GM18505 (cell line): ENCODE measurements at regions not wholly inside any gene's neighbourhood (a gene's known extent, or its start where the extent isn't known, plus 50 kb on each side); places are given as distances from the start of the nearest gene placed in this dataset.

Experiments
- ATAC-seq: cut with Tn5 transposase; IDR thresholded peaks from one replicate; pipeline ENCODE4 v1.9.1; 2021; ENCODE audit not compliant: unreplicated experiment
- POLR2A ChIP-seq: IDR thresholded peaks from 4 replicates; pipeline ENCODE4 v1.6.1; 2011; ENCODE audit warnings: borderline replicate concordance; ENCODE audit not compliant: insufficient read depth, insufficient read length; ENCODE audit errors: extremely low read depth

- no peak for ATAC-seq
- TF ChIP-seq POLR2A, result no peak
Observed at GRCh38 chr9:81384911-81385310, 304.4 kb downstream of the TLE1 start.

DNA sequence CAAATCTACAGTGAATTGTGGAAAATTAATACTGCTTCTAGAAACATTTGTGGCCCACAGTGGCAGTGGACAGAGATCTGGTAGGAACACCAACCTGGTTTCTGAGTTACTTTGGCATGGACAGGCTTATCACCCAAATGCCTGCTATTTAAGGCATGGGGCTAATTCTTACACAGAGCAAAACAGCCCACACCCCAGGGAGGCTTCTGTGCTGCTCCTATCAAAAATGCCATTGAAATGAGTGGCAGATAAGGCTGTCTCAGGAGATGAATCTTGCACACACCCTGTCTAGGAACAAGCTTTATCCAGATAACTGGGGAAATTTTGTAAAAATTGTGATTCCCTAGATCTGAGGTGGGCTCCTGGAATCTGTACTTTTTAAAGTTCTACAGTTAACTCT, 307.1 kb downstream of the TLE1 start:
- TF ChIP-seq POLR2A, result no peak
- ATAC-seq, result no peak

DNA sequence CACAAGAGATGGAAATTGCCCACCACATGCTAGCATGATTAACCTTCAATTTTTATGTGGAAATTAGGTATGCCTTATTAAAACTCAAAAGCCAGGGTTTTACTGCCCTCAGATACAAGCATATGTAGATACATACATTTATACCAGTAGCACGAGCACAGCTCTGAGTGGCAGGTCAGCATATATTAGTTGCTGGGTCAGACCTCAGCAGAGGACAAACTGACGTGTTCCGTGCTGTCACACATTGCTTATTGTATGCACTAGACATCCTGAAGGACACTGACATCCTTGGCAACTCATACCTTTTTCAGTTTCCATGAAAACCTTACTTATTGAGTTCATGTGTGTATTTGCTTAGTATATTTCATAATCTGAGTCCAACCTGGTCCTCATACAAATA, 307.7 kb downstream of the TLE1 start:
- TF ChIP-seq POLR2A, result no peak
- ATAC-seq, result no peak

- no peak for ATAC-seq
- TF ChIP-seq POLR2A, result no peak
Observed at GRCh38 chr9:81380504-81381359, 308.6 kb downstream of the TLE1 start.

GRCh38 chr9:81379655-81380054, 309.7 kb downstream of the TLE1 start:
- TF ChIP-seq POLR2A, result no peak

GRCh38 chr9:81377921-81378320, 311.4 kb downstream of the TLE1 start:
- TF ChIP-seq POLR2A, result no peak
- ATAC-seq, result no peak

More at GRCh38 chr9:81379655-81380054, 309.7 kb downstream of the TLE1 start:
- ATAC-seq, result no peak

GRCh38 chr9:81377320-81377719, 312.0 kb downstream of the TLE1 start:
- TF ChIP-seq POLR2A, result no peak
- no peak for ATAC-seq

- no peak for ATAC-seq
- no peak for TF ChIP-seq POLR2A
Observed at GRCh38 chr9:81375187-81376100, 313.9 kb downstream of the TLE1 start.

DNA sequence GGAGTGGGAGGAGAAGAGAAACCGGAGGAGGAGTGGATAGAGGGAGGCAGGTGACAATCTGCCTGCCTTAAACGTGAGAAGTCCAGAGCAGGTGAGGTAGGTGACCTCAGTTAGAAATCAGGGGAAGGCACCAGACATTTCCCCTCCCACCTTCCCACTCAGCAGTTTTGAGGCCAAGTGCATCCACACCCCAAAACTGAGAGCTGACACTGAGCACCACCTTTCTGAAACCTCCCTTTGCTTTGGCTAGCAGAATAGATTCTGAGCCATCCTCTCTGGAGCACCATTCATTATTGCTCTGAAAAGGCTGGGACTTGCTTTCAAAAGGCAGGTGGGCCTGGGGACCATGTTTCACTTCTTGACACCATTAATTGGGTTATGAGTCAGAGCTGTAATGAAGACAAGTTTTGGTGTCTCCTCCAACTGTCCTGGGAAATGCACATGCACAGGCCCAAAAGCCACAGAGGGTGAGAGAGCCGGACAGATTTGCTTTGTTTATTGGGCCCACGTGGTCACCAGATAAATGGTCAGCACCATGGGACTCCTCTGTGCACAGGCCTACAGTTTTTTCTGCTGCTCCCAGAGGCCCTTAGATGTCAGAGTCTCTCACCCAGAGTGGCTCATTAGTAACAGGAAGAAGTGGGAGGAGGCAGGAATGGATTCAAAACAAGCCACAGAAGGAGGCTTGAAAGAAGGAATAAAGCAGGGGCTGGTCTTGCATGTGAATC, 314.7 kb downstream of the TLE1 start:
- no peak for ATAC-seq
- no peak for TF ChIP-seq POLR2A

- ATAC-seq, result no peak
- no peak for TF ChIP-seq POLR2A
Observed at GRCh38 chr9:81373294-81373693, 316.1 kb downstream of the TLE1 start.

DNA sequence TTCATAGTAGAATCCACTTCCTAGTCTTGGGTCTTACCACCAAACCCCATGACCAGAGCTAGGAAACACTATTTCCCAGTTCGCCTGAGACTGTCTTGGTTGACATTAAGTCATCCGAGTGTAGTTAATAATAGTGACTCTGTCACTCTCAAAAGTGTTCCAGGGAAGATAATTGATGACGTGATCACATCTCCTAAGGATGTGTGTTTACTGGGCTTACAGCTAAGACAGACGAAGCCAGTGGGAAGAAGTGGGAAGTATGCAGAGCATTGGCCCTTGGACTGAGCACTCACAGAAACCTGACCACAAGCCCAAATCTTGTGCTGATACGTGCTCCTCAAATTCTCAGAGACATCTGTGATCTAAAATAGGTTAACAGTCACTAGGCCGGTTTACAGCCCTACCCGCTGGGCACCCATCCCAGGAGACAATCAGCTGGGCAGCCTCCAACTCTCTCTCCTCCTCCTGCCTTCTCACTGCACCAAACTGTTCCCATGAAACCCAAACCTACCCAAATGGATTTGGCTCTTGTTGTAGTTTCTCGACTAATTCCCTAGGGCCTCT, 316.6 kb downstream of the TLE1 start:
- ATAC-seq, result no peak
- TF ChIP-seq POLR2A, result no peak

- no peak for TF ChIP-seq POLR2A
- no peak for ATAC-seq
Observed at GRCh38 chr9:81371824-81372223, 317.5 kb downstream of the TLE1 start.

- ATAC-seq, result no peak
- TF ChIP-seq POLR2A, result no peak
Observed at GRCh38 chr9:81370650-81371049, 318.7 kb downstream of the TLE1 start.
